GM19463 (cell line): ENCODE measurements at regions not wholly inside any gene's neighbourhood (a gene's known extent, or its start where the extent isn't known, plus 50 kb on each side); places are given as distances from the start of the nearest gene placed in this dataset.

Experiments
- ATAC-seq: cut with Tn5 transposase; IDR thresholded peaks from one replicate; pipeline ENCODE4 v1.9.1; 2021; ENCODE audit warnings: mild to moderate bottlenecking, moderate library complexity; ENCODE audit not compliant: unreplicated experiment

GRCh38 chr13:110965038-110965754 lies 50.3 kb upstream of the ANKRD10 start:
- ATAC-seq, result peak; percentile 98
